Endothelial cell of umbilical vein (primary cell): ENCODE measurements at regions not wholly inside any gene's neighbourhood (a gene's known extent, or its start where the extent isn't known, plus 50 kb on each side); places are given as distances from the start of the nearest gene placed in this dataset.

ENCODE experiments used
- BruUV-seq: library from RNA; stranded (reverse); fragments of 400-500 nt; replicated peaks from 2 replicates; lab custom pipeline; 2021; lab: Mats Ljungman, UMichigan
- CTCF ChIA-PET: fragments of 300-600, 350-600 bp; sonication (Branson Sonifier 250); formaldehyde crosslinking; loops from one replicate; lab custom pipeline; 2021; ENCODE audit warnings: antibody characterized with exemption, inconsistent platforms; lab: Charles Lee
- POLR2A ChIA-PET: fragments of 300-600, 350-600 bp; sonication (Branson Sonifier 250); formaldehyde crosslinking; loops from one replicate; lab custom pipeline; 2021; ENCODE audit warnings: antibody characterized with exemption, inconsistent platforms; lab: Charles Lee
- DNase-seq: peaks from one replicate; pipeline ENCODE4 v3.0.0-alpha.2; 2011; ENCODE audit warnings: low read depth, low spot score
- FAIRE-seq: peaks from 2 replicates; lab custom pipeline; 2011; peaks lifted over from hg19 to GRCh38; lab: Jason Lieb, UNC
- H2AFZ ChIP-seq: 2 replicates; pipeline ENCODE4 v1.6.0; 2012; ENCODE audit warnings: low read depth, low read length, control low read depth, inconsistent platforms
- H3K27ac ChIP-seq: 2 replicates; pipeline ENCODE4 v1.5.1; 2011; ENCODE audit warnings: low read depth, mild to moderate bottlenecking, control low read depth, low read length, moderate library complexity; ENCODE audit not compliant: insufficient read depth
- H3K27me3 ChIP-seq, 2 experiments: 2 replicates each; pipeline versions ENCODE4 v1.6.0 to v1.6.1; 2011; ENCODE audit warnings: low read length in 2 of 2, mixed read lengths in 1 of 2; ENCODE audit not compliant: control insufficient read depth in 2 of 2, insufficient read depth in 2 of 2
- H3K36me3 ChIP-seq, 2 experiments: 2 replicates in 1 of 2; 3 replicates in 1 of 2; pipeline ENCODE4 v1.5.1; 2011; ENCODE audit warnings: low read length in 2 of 2, mild to moderate bottlenecking in 1 of 2, moderate library complexity in 1 of 2; ENCODE audit not compliant: control insufficient read depth in 2 of 2, insufficient read depth in 2 of 2; ENCODE audit errors: extremely low read depth in 1 of 2
- H3K4me1 ChIP-seq: 3 replicates; pipeline ENCODE4 v1.5.1; 2011; ENCODE audit warnings: mild to moderate bottlenecking, low read length; ENCODE audit not compliant: control insufficient read depth, insufficient read depth; ENCODE audit errors: extremely low read depth
- H3K4me2 ChIP-seq: 2 replicates; pipeline ENCODE4 v1.6.1; 2011; ENCODE audit warnings: low read length, control low read depth, mixed read lengths; ENCODE audit not compliant: insufficient read depth
- H3K4me3 ChIP-seq, 3 experiments: fragments of 200-600 bp in 1 of 3; sonication (generic), shearing (Covaris generic) in 1 of 3; replicated peaks in 1 of 3; 2 replicates each; pipeline ENCODE4 v1.5.1; 2011 to 2016; ENCODE audit warnings: control low read depth in 3 of 3, low read length in 3 of 3, mild to moderate bottlenecking in 2 of 3, inconsistent platforms in 1 of 3, low read depth in 1 of 3, moderate library complexity in 1 of 3; ENCODE audit not compliant: insufficient read depth in 1 of 3
- H3K79me2 ChIP-seq: 2 replicates; pipeline ENCODE4 v1.6.0; 2012; ENCODE audit warnings: low read length, inconsistent platforms; ENCODE audit not compliant: control insufficient read depth, insufficient read depth
- H3K9ac ChIP-seq: replicated peaks from 2 replicates; pipeline ENCODE3; 2011; ENCODE audit warnings: low read length, control low read depth; ENCODE audit not compliant: insufficient read depth; ENCODE audit errors: extremely low read depth
- H3K9me1 ChIP-seq: replicated peaks from 3 replicates; pipeline ENCODE4 v1.6.0; 2011; ENCODE audit warnings: mild to moderate bottlenecking, low read length; ENCODE audit not compliant: control insufficient read depth, insufficient read depth; ENCODE audit errors: extremely low read depth
- H3K9me3 ChIP-seq: replicated peaks from 2 replicates; pipeline ENCODE4 v1.5.1; 2012; ENCODE audit warnings: low read length, inconsistent platforms; ENCODE audit not compliant: control insufficient read depth, insufficient read depth
- H4K20me1 ChIP-seq: replicated peaks from 2 replicates; pipeline ENCODE3; 2011; ENCODE audit warnings: mild to moderate bottlenecking, low read length; ENCODE audit not compliant: control insufficient read depth, insufficient read depth; ENCODE audit errors: extremely low read depth
- CTCF ChIP-seq, 2 donors: IDR thresholded peaks; 1 replicate in 1 of 2; 2 replicates in 1 of 2; pipeline ENCODE4 v1.5.1; 2011; ENCODE audit warnings: low read length in 2 of 2, mild to moderate bottlenecking in 2 of 2, moderate library complexity in 2 of 2, control low read depth in 1 of 2, inconsistent platforms in 1 of 2, low read depth in 1 of 2; ENCODE audit not compliant: insufficient read depth in 1 of 2; ENCODE audit errors: extremely low read depth in 1 of 2
- FOS ChIP-seq: IDR thresholded peaks from 2 replicates; pipeline ENCODE4 v1.6.1; 2011; ENCODE audit warnings: mild to moderate bottlenecking, low read length, moderate library complexity, borderline replicate concordance; ENCODE audit not compliant: insufficient read depth
- GATA2 ChIP-seq: IDR thresholded peaks from 2 replicates; pipeline ENCODE4 v1.7.0; 2011; ENCODE audit warnings: low read depth, mild to moderate bottlenecking, moderate library complexity, mixed read lengths, low read length; ENCODE audit not compliant: insufficient read length, insufficient read depth
- JUN ChIP-seq: IDR thresholded peaks from 2 replicates; pipeline ENCODE4 v1.6.1; 2011; ENCODE audit warnings: borderline replicate concordance, low read depth; ENCODE audit not compliant: insufficient read length, insufficient read depth
- MYC ChIP-seq: IDR thresholded peaks from one replicate; pipeline ENCODE4 v1.6.1; 2011; ENCODE audit warnings: mild to moderate bottlenecking, low read depth, low read length
- POLR2A ChIP-seq: IDR thresholded peaks from 2 replicates; pipeline ENCODE4 v1.6.1; 2012; ENCODE audit warnings: low read depth, mild to moderate bottlenecking, control low read depth, low read length
- POLR2AphosphoS5 ChIP-seq: IDR thresholded peaks from 2 replicates; pipeline ENCODE4 v1.6.1; 2012; ENCODE audit warnings: low read depth, mild to moderate bottlenecking, control low read depth, low read length, moderate library complexity; ENCODE audit not compliant: insufficient read depth
- dilution Hi-C: fragments of 300-500 bp; cut with MboI; formaldehyde crosslinking; loops from one replicate; pipeline ENCODE4 v1.15.0; 2019; ENCODE audit warnings: low sequenced_read_pairs; ENCODE audit not compliant: extremely low pct_ligation_motif_present
- intact Hi-C: fragments of 100-400 bp; cut with micrococcal nuclease; formaldehyde crosslinking; loops from one replicate; pipeline ENCODE4 v1.10.0; 2022

GRCh38 chr14:53408175-53408879 lies 255.2 kb upstream of the DDHD1 start:
- Histone ChIP-seq H3K79me2 (no peaks in the 10 kb centered on the region), H3K4me2 (no peak overlapping the region), H3K9ac (no peak overlapping the region), H2AFZ (no peak overlapping the region), H3K27me3 (peaks cover 0 to 3% of the 10 kb centered on the region in 2 experiments), H3K4me1 (no peaks in the 10 kb centered on the region), H4K20me1 (no peaks in the 10 kb centered on the region), H3K36me3 (no peaks in the 10 kb centered on the region), H3K27ac (no peak overlapping the region), H3K4me3 (no peak overlapping the region), H3K9me1 (no peaks in the 10 kb centered on the region), H3K9me3 (no peaks in the 10 kb centered on the region)
- POLR2A ChIA-PET, result no interaction called here
- no peak for TF ChIP-seq FOS
- TF ChIP-seq MYC, result no peak
- no peak for TF ChIP-seq POLR2A
- no peak for TF ChIP-seq CTCF (IDR thresholded peaks at IDR 0.05; ENCODE audit: extremely low read depth in 1 of 2, insufficient read depth in 1 of 2, low read depth in 1 of 2, low read length in 2 of 2)
- no peak for TF ChIP-seq JUN
- no peak for TF ChIP-seq POLR2AphosphoS5
- no peak for TF ChIP-seq GATA2
- dilution Hi-C loops (no loop called here), intact Hi-C loops (no loop called here)
- no peak for FAIRE-seq
- no TSS peak for BruUV-seq
- no peak for DNase-seq
- CTCF ChIA-PET, result interaction anchor here (1.4 kb wide), 1 partner anchor 9 kb away, joined by 5 read pairs; no protein-coding TSS in a partner anchor
